ENCODE measurements at regions not wholly inside any gene's neighbourhood (a gene's known extent, or its start where the extent isn't known, plus 50 kb on each side); places are given as distances from the start of the nearest gene placed in this dataset.

- H3K79me2 ChIP-seq (ENCODE audit: insufficient read depth, low read length), result no peaks in the 10 kb centered on the region
- H3K4me2 ChIP-seq (ENCODE audit: insufficient read depth, low read length), result no peak overlapping the region
- TF ChIP-seq EZH2 (IDR thresholded peaks at IDR 0.05; ENCODE audit: borderline replicate concordance, low read depth, low read length, severe bottlenecking) (no peak), CTCF (IDR thresholded peaks at IDR 0.05; ENCODE audit: borderline replicate concordance, extremely low read depth, low read length, poor library complexity, severe bottlenecking) (no peak)
- H3K4me3 ChIP-seq (ENCODE audit: low read depth in 1 of 2, low read length in 2 of 2), result no peak overlapping the region
- no peaks in the 10 kb centered on the region for H3K27me3 ChIP-seq (ENCODE audit: insufficient read depth, low read length, poor library complexity)
- H3K27ac ChIP-seq (ENCODE audit: low read length), result no peak overlapping the region
- H3K9me3 ChIP-seq (ENCODE audit: insufficient read depth, low read length, severe bottlenecking), result no peaks in the 10 kb centered on the region
- H3K9ac ChIP-seq (ENCODE audit: low read depth, low read length), result no peak overlapping the region
- H2AFZ ChIP-seq (ENCODE audit: low read depth, low read length), result no peak overlapping the region
- no peaks in the 10 kb centered on the region for H4K20me1 ChIP-seq (ENCODE audit: insufficient read depth, low read length)
- no peaks in the 10 kb centered on the region for H3K4me1 ChIP-seq (ENCODE audit: insufficient read depth, low read length)
- no peaks in the 10 kb centered on the region for H3K36me3 ChIP-seq (ENCODE audit: insufficient read depth, low read length)
- no peak for ATAC-seq (ENCODE audit: insufficient read depth, low read depth)
- DNase-seq, result no peak
Measured at GRCh38 chr2:137842430-137842829, 121.8 kb upstream of the HNMT start.

GRCh38 chr2:137842952-137843351 is 121.3 kb upstream of the HNMT start:
- ATAC-seq (ENCODE audit: insufficient read depth, low read depth) (no peak), DNase-seq (no peak)
- Histone ChIP-seq H3K4me3 (ENCODE audit: low read depth in 1 of 2, low read length in 2 of 2) (no peak overlapping the region), H3K27ac (ENCODE audit: low read length) (no peak overlapping the region), H3K27me3 (ENCODE audit: insufficient read depth, low read length, poor library complexity) (no peaks in the 10 kb centered on the region), H3K79me2 (ENCODE audit: insufficient read depth, low read length) (no peaks in the 10 kb centered on the region), H3K9ac (ENCODE audit: low read depth, low read length) (no peak overlapping the region), H4K20me1 (ENCODE audit: insufficient read depth, low read length) (no peaks in the 10 kb centered on the region), H2AFZ (ENCODE audit: low read depth, low read length) (no peak overlapping the region), H3K9me3 (ENCODE audit: insufficient read depth, low read length, severe bottlenecking) (no peaks in the 10 kb centered on the region), H3K36me3 (ENCODE audit: insufficient read depth, low read length) (no peaks in the 10 kb centered on the region), H3K4me1 (ENCODE audit: insufficient read depth, low read length) (no peaks in the 10 kb centered on the region), H3K4me2 (ENCODE audit: insufficient read depth, low read length) (no peak overlapping the region)
- TF ChIP-seq CTCF (IDR thresholded peaks at IDR 0.05; ENCODE audit: borderline replicate concordance, extremely low read depth, low read length, poor library complexity, severe bottlenecking) (no peak), EZH2 (IDR thresholded peaks at IDR 0.05; ENCODE audit: borderline replicate concordance, low read depth, low read length, severe bottlenecking) (no peak)

- no peak for ATAC-seq (ENCODE audit: insufficient read depth, low read depth)
- Histone ChIP-seq H2AFZ (ENCODE audit: low read depth, low read length) (no peak overlapping the region), H3K4me2 (ENCODE audit: insufficient read depth, low read length) (no peak overlapping the region), H3K27ac (ENCODE audit: low read length) (no peak overlapping the region), H4K20me1 (ENCODE audit: insufficient read depth, low read length) (no peaks in the 10 kb centered on the region), H3K9me3 (ENCODE audit: insufficient read depth, low read length, severe bottlenecking) (no peaks in the 10 kb centered on the region), H3K79me2 (ENCODE audit: insufficient read depth, low read length) (no peaks in the 10 kb centered on the region), H3K4me3 (ENCODE audit: low read depth in 1 of 2, low read length in 2 of 2) (no peak overlapping the region), H3K36me3 (ENCODE audit: insufficient read depth, low read length) (no peaks in the 10 kb centered on the region), H3K9ac (ENCODE audit: low read depth, low read length) (no peak overlapping the region), H3K27me3 (ENCODE audit: insufficient read depth, low read length, poor library complexity) (no peaks in the 10 kb centered on the region), H3K4me1 (ENCODE audit: insufficient read depth, low read length) (no peaks in the 10 kb centered on the region)
- TF ChIP-seq EZH2 (IDR thresholded peaks at IDR 0.05; ENCODE audit: borderline replicate concordance, low read depth, low read length, severe bottlenecking) (no peak), CTCF (IDR thresholded peaks at IDR 0.05; ENCODE audit: borderline replicate concordance, extremely low read depth, low read length, poor library complexity, severe bottlenecking) (no peak)
- no peak for DNase-seq
Measured at GRCh38 chr2:137845422-137845821, 118.9 kb upstream of the HNMT start.

- H3K9me3 ChIP-seq (ENCODE audit: insufficient read depth, low read length, severe bottlenecking), result no peaks in the 10 kb centered on the region
- H3K4me3 ChIP-seq (ENCODE audit: low read depth in 1 of 2, low read length in 2 of 2), result no peak overlapping the region
- H3K4me1 ChIP-seq (ENCODE audit: insufficient read depth, low read length), result no peaks in the 10 kb centered on the region
- H3K27ac ChIP-seq (ENCODE audit: low read length), result no peak overlapping the region
- H4K20me1 ChIP-seq (ENCODE audit: insufficient read depth, low read length), result no peaks in the 10 kb centered on the region
- TF ChIP-seq CTCF (IDR thresholded peaks at IDR 0.05; ENCODE audit: borderline replicate concordance, extremely low read depth, low read length, poor library complexity, severe bottlenecking), result no peak
- no peak for TF ChIP-seq EZH2 (IDR thresholded peaks at IDR 0.05; ENCODE audit: borderline replicate concordance, low read depth, low read length, severe bottlenecking)
- no peak overlapping the region for H3K4me2 ChIP-seq (ENCODE audit: insufficient read depth, low read length)
- no peak overlapping the region for H2AFZ ChIP-seq (ENCODE audit: low read depth, low read length)
- no peak for ATAC-seq (ENCODE audit: insufficient read depth, low read depth)
- H3K9ac ChIP-seq (ENCODE audit: low read depth, low read length), result no peak overlapping the region
- no peaks in the 10 kb centered on the region for H3K36me3 ChIP-seq (ENCODE audit: insufficient read depth, low read length)
- H3K79me2 ChIP-seq (ENCODE audit: insufficient read depth, low read length), result no peaks in the 10 kb centered on the region
- no peak for DNase-seq
- no peaks in the 10 kb centered on the region for H3K27me3 ChIP-seq (ENCODE audit: insufficient read depth, low read length, poor library complexity)
Measured at GRCh38 chr2:137846993-137847392, 117.3 kb upstream of the HNMT start.

Measured in DND-41 (cell line).